ENCODE measurements at regions not wholly inside any gene's neighbourhood (a gene's known extent, or its start where the extent isn't known, plus 50 kb on each side); places are given as distances from the start of the nearest gene placed in this dataset.

DNA sequence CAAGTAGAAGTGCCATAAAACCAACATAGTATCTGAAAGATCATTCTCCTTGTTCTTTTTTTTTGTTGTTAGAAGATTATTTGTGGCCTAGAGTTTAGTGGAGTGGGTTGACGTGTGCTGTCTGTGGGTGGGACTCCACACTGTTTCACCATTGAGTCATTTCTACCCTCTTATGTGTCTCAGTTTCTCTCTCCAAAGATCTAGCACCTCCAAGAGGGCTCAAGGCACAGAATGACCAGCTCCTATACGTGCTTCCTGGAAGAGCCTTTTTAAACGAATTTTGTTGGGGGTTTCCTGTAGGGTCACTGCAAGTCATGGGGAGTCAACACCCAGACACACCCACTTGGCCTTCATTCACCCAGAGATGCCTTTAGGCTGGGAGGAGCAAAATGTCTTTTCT, 150.1 kb downstream of the KLF8 start:
- TF ChIP-seq, protein P1, sequence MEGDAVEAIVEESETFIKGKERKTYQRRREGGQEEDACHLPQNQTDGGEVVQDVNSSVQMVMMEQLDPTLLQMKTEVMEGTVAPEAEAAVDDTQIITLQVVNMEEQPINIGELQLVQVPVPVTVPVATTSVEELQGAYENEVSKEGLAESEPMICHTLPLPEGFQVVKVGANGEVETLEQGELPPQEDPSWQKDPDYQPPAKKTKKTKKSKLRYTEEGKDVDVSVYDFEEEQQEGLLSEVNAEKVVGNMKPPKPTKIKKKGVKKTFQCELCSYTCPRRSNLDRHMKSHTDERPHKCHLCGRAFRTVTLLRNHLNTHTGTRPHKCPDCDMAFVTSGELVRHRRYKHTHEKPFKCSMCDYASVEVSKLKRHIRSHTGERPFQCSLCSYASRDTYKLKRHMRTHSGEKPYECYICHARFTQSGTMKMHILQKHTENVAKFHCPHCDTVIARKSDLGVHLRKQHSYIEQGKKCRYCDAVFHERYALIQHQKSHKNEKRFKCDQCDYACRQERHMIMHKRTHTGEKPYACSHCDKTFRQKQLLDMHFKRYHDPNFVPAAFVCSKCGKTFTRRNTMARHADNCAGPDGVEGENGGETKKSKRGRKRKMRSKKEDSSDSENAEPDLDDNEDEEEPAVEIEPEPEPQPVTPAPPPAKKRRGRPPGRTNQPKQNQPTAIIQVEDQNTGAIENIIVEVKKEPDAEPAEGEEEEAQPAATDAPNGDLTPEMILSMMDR (IDR thresholded peaks at IDR 0.05): no peak
- TF ChIP-seq POLR2A (IDR thresholded peaks at IDR 0.05; ENCODE audit: low read depth): no peak
